Left ventricle myocardium inferior (tissue), 1 donor: ENCODE measurements at regions not wholly inside any gene's neighbourhood (a gene's known extent, or its start where the extent isn't known, plus 50 kb on each side); places are given as distances from the start of the nearest gene placed in this dataset.

Experiments used
- DNase-seq: peaks from one replicate; pipeline ENCODE4 v3.0.0-alpha.2; 2020
- H3K27ac ChIP-seq: fragments of 200-600 bp; replicated peaks from 2 replicates; pipeline ENCODE4 v1.8.0; 2021
- H3K27me3 ChIP-seq: fragments of 200-600 bp; 2 replicates; pipeline ENCODE4 v1.8.0; 2021; ENCODE audit warnings: low read depth
- H3K36me3 ChIP-seq: fragments of 200-600 bp; 2 replicates; pipeline ENCODE4 v1.8.0; 2021
- H3K4me1 ChIP-seq: fragments of 200-600 bp; 2 replicates; pipeline ENCODE4 v1.8.0; 2021
- H3K4me3 ChIP-seq: fragments of 200-600 bp; 2 replicates; pipeline ENCODE4 v1.8.0; 2021; ENCODE audit warnings: mild to moderate bottlenecking, moderate library complexity
- H3K9me3 ChIP-seq: fragments of 200-600 bp; replicated peaks from 2 replicates; pipeline ENCODE4 v1.8.0; 2021
- intact Hi-C: fragments of 100-400 bp; cut with micrococcal nuclease; formaldehyde crosslinking; loops from one replicate; pipeline ENCODE4 v1.11.0; 2022
- TF ChIP-seq, protein P1 (sequence below): fragments of 200-600 bp; IDR thresholded peaks from 2 replicates; pipeline ENCODE4 v1.8.0; 2021; ENCODE audit warnings: antibody characterized with exemption, mild to moderate bottlenecking, borderline replicate concordance
- donor health status: DM: no; HTN: yes; CAD: no; lungs with severe emphysema.

DNA sequence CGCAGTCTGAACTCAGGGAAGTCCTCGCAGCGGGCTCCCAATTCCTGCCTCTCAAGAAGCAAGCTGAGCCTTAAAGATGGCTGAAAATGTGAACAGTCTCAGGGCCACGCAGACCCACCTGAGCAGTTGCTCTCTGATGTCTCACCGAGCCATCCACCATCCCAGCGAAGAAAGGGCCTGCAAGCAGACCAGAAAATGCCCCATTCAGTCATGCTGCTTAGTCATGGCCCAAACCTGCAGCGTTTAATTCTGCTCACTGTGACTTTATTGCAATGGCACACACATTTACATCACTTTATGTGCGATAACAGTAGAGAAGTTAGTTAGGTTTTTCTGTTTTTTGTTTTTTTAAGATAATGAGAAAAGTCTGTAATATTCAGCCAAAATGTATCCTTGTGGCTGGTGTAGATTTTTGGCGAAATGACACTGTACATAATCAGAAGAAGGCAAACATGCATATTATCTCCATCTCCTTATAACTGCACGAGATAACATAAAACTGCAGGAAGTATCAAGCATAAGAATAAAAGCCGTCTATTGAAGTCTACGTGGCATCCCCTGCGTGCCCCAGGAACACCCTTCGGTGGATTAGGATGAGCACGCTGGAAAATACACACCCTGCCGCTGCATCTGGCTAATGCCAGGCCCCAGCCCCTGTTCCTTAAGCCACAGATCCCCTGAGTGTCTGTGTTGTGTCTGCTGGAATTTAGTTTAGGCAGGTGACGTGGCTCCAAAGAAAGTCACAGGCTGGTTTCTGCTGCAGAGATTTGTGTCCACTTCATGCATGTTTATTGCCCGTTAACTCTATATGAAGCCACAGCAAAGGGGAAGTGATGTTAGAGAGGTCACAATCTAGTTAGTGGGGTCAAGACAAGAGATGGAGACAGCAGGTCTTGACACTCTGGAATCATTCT is 119.8 kb upstream of the IRF2BP2 start:
- intact Hi-C loops, result loop anchor here (10.0 kb wide), 1 partner anchor 235 kb away; no protein-coding TSS in a partner anchor
- Histone ChIP-seq H3K4me1 (peaks cover 59% of the 10 kb centered on the region), H3K27ac (no peak overlapping the region), H3K4me3 (no peak overlapping the region), H3K27me3 (no peaks in the 10 kb centered on the region), H3K9me3 (no peaks in the 10 kb centered on the region), H3K36me3 (no peaks in the 10 kb centered on the region)
- TF ChIP-seq, protein P1, sequence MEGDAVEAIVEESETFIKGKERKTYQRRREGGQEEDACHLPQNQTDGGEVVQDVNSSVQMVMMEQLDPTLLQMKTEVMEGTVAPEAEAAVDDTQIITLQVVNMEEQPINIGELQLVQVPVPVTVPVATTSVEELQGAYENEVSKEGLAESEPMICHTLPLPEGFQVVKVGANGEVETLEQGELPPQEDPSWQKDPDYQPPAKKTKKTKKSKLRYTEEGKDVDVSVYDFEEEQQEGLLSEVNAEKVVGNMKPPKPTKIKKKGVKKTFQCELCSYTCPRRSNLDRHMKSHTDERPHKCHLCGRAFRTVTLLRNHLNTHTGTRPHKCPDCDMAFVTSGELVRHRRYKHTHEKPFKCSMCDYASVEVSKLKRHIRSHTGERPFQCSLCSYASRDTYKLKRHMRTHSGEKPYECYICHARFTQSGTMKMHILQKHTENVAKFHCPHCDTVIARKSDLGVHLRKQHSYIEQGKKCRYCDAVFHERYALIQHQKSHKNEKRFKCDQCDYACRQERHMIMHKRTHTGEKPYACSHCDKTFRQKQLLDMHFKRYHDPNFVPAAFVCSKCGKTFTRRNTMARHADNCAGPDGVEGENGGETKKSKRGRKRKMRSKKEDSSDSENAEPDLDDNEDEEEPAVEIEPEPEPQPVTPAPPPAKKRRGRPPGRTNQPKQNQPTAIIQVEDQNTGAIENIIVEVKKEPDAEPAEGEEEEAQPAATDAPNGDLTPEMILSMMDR, result no peak
- no peak for DNase-seq

DNA sequence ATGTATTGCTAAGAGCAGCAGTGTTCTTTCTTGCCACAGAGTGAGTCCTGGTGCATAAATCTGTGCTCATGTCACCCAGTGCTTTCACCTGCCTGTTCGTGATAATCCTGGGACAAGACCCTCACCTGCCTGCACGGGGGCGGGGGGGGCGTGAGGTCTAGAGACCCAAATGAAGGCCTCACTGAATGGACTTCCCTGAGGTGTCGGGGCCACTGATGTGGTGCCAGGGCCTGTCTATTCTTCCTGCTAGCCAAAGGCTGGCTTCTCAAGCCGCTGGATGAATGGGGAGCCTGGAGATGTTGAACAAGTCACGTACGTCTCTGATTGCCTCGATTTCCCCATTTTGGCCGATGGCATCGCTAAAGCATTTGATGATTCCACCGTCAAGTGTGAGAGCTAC is 118.8 kb upstream of the IRF2BP2 start:
- no peak overlapping the region for H3K4me3 ChIP-seq
- intact Hi-C loops, result loop anchor here (10.0 kb wide), 1 partner anchor 236 kb away; no protein-coding TSS in a partner anchor
- TF ChIP-seq, protein P1, result no peak
- no peak for DNase-seq
- peaks cover 66% of the 10 kb centered on the region for H3K4me1 ChIP-seq
- no peaks in the 10 kb centered on the region for H3K27me3 ChIP-seq
- no peaks in the 10 kb centered on the region for H3K9me3 ChIP-seq
- peak overlapping the region; percentile 99 for H3K27ac ChIP-seq
- no peaks in the 10 kb centered on the region for H3K36me3 ChIP-seq

DNA sequence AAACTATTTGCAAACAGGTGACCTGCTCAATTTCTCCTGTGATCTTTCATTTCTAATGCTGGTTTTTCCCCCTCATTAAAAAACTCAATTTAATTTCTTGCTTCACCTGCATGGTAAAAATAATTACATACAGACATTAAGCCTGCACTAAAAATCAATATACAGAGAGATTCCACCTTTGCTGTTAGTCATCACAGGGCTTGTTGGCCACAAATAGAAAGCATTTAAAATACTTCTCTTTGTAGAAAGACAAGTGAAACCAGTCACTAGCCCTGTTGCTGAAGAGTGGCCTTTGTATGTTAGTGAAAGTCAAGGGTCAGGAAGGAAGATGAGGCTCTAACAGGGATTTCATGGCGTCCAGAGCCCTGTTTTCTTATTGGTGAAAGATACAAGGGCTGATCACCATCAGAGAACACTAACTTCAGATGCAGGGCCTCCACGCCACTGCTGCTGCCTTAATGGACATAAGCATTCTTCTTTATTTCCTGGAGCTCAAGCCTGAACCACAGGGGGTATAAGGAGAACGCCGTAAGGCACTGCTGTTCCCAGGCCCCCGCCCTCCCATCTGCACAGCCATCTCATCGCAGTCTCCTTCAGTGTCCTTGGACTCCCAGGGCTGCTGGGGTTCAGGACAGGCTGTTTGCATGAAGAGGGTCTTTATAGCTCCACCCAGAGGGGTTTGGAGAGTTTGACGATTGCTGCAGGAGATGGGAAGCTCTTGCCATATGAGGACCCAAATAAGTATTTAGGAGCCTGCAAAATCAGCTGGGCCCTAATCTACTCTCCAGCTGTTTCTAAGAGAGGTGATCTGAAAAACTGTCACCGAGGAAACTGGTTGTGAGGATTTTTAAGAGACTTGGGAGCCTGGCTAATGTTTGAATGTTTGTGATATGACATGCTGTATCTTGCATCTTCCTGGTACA is 117.3 kb upstream of the IRF2BP2 start:
- no peak overlapping the region for H3K4me3 ChIP-seq
- no peak for DNase-seq
- H3K36me3 ChIP-seq, result no peaks in the 10 kb centered on the region
- H3K9me3 ChIP-seq, result no peaks in the 10 kb centered on the region
- intact Hi-C loops, result loop anchor here (10.0 kb wide), 1 partner anchor 238 kb away; no protein-coding TSS in a partner anchor
- H3K27me3 ChIP-seq, result no peaks in the 10 kb centered on the region
- H3K4me1 ChIP-seq, result peaks cover 80% of the 10 kb centered on the region
- TF ChIP-seq, protein P1, result no peak
- peak overlapping the region; percentile 99 for H3K27ac ChIP-seq

DNA sequence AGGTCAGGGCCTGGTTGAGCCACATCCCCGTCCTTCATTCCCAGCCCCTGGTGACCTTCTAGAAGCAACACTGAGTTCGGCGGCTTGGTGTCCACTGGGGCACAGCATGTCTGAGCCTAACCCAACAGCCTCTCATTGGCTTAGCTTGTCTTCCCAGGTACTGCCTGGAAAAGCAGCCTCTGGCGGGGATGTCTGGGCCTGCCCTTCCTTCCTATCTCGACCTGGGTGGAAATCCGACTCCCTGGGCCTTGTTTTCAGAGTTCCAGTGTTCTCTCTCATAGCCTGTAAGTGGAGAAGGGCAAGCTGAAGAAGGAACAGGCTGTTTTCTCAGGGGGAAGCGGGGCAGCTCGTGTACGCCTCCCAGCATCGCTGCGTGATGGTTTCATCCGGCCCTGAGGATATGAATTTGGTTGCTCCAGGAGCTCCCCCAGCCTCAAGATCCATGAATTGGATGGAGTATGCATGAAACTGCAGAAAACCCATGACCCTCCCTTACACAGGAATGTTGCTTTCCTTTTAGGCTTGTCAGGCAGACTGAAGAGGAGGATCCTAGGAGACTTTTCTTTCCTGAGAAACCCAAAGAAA is 116.5 kb upstream of the IRF2BP2 start:
- H3K9me3 ChIP-seq, result no peaks in the 10 kb centered on the region
- peaks cover 85% of the 10 kb centered on the region for H3K4me1 ChIP-seq
- intact Hi-C loops, result loop anchor here (10.0 kb wide), 1 partner anchor 238 kb away; no protein-coding TSS in a partner anchor
- H3K4me3 ChIP-seq, result no peak overlapping the region
- DNase-seq, result no peak
- H3K27ac ChIP-seq, result peak overlapping the region; percentile 99
- no peaks in the 10 kb centered on the region for H3K27me3 ChIP-seq
- TF ChIP-seq, protein P1, result peak; percentile 28
- no peaks in the 10 kb centered on the region for H3K36me3 ChIP-seq
